ENCODE measurements at regions not wholly inside any gene's neighbourhood (a gene's known extent, or its start where the extent isn't known, plus 50 kb on each side); places are given as distances from the start of the nearest gene placed in this dataset.
A peak's percentile ranks its signal among the peaks of the same experiment; 100 is the strongest.

GRCh38 chr3:194804796-194805195 is 119.1 kb downstream of the FAM43A start:
- DNase-seq (ENCODE audit: low read depth), result no peak

- no peak for DNase-seq (ENCODE audit: low read depth)
Measured at GRCh38 chr3:194805546-194805945, 119.9 kb downstream of the FAM43A start.

GRCh38 chr3:194806991-194807630 is 121.4 kb downstream of the FAM43A start:
- DNase-seq (ENCODE audit: low read depth), result peak; percentile 24

- peak; percentile 82 for DNase-seq (ENCODE audit: low read depth)
Measured at GRCh38 chr3:194808640-194809097, 123.0 kb downstream of the FAM43A start.

- DNase-seq (ENCODE audit: low read depth), result no peak
Measured at GRCh38 chr3:194809382-194809781, 123.7 kb downstream of the FAM43A start.

- DNase-seq (ENCODE audit: low read depth), result no peak
Measured at GRCh38 chr3:194810076-194810475, 124.4 kb downstream of the FAM43A start.

GRCh38 chr3:194811118-194811517 is 125.4 kb downstream of the FAM43A start:
- no peak for DNase-seq (ENCODE audit: low read depth)

GRCh38 chr3:194812176-194812575 is 126.5 kb downstream of the FAM43A start:
- DNase-seq (ENCODE audit: low read depth), result no peak

- DNase-seq (ENCODE audit: low read depth), result peak; percentile 40
Measured at GRCh38 chr3:194814878-194815357, 129.2 kb downstream of the FAM43A start.

- DNase-seq (ENCODE audit: low read depth), result no peak
Measured at GRCh38 chr3:194816748-194817591, 131.3 kb downstream of the FAM43A start.

GRCh38 chr3:194817592-194817930 is 131.9 kb downstream of the FAM43A start:
- no peak for DNase-seq (ENCODE audit: low read depth)

GRCh38 chr3:194817936-194818335 is 132.3 kb downstream of the FAM43A start:
- DNase-seq (ENCODE audit: low read depth), result no peak

- DNase-seq (ENCODE audit: low read depth), result no peak
Measured at GRCh38 chr3:194824100-194824499, 138.4 kb downstream of the FAM43A start.

- no peak for DNase-seq (ENCODE audit: low read depth)
Measured at GRCh38 chr3:194824701-194825111, 139.0 kb downstream of the FAM43A start.

GRCh38 chr3:194826594-194826993 is 140.9 kb downstream of the FAM43A start:
- no peak for DNase-seq (ENCODE audit: low read depth)

GRCh38 chr3:194827486-194827885 is 141.8 kb downstream of the FAM43A start:
- DNase-seq (ENCODE audit: low read depth), result no peak

- DNase-seq (ENCODE audit: low read depth), result no peak
Measured at GRCh38 chr3:194828116-194828515, 142.4 kb downstream of the FAM43A start.

- peak; percentile 45 for DNase-seq (ENCODE audit: low read depth)
Measured at GRCh38 chr3:194828926-194829325, 143.2 kb downstream of the FAM43A start.

GRCh38 chr3:194830401-194830800 is 144.7 kb downstream of the FAM43A start:
- DNase-seq (ENCODE audit: low read depth), result no peak

GRCh38 chr3:194830978-194831377 is 145.3 kb downstream of the FAM43A start:
- no peak for DNase-seq (ENCODE audit: low read depth)

- DNase-seq (ENCODE audit: low read depth), result no peak
Measured at GRCh38 chr3:194832346-194833104, 146.8 kb downstream of the FAM43A start.

Measured in HT1080 (cell line).